Right lobe of liver (tissue), 6 donors: ENCODE measurements at regions not wholly inside any gene's neighbourhood (a gene's known extent, or its start where the extent isn't known, plus 50 kb on each side); places are given as distances from the start of the nearest gene placed in this dataset.
A peak's percentile ranks its signal among the peaks of the same experiment; 100 is the strongest.

Experiments
- ATAC-seq, 4 donors: fragments of 200-7000 bp; cut with Tn5 transposase; one replicate each; pipeline ENCODE4 v1.9.1; 2020; ENCODE audit warnings: mild to moderate bottlenecking in 4 of 4, moderate library complexity in 4 of 4
- DNase-seq, 3 donors: peaks; one replicate each; pipeline ENCODE4 v3.0.0-alpha.2; 2020
- H3K27ac ChIP-seq, 3 donors: fragments of 200-600 bp; one replicate each; pipeline ENCODE4 v1.8.0; 2022
- H3K27me3 ChIP-seq, 2 donors: fragments of 200-600 bp; one replicate each; pipeline ENCODE4 v1.8.0; 2022
- H3K36me3 ChIP-seq, 4 donors: fragments of 200-600 bp; sonication (generic) in 1 of 4; one replicate each; pipeline versions ENCODE4 v1.5.1 to v1.8.0; 2017 to 2022; ENCODE audit warnings: control low read depth in 1 of 4
- H3K4me1 ChIP-seq, 4 donors: fragments of 200-600 bp; sonication (generic) in 1 of 4; one replicate each; pipeline versions ENCODE4 v1.5.1 to v1.8.0; 2017 to 2022; ENCODE audit warnings: control low read depth in 1 of 4
- H3K4me3 ChIP-seq, 3 donors: fragments of 200-600 bp; one replicate each; pipeline ENCODE4 v1.8.0; 2022
- H3K9me3 ChIP-seq, 4 donors: fragments of 200-600 bp; sonication (generic) in 1 of 4; one replicate each; pipeline versions ENCODE4 v1.5.1 to v1.8.0; 2017 to 2022; ENCODE audit warnings: control low read depth in 1 of 4
- POLR2A ChIP-seq: fragments of 450-650 bp; IDR thresholded peaks from one replicate; pipeline ENCODE4 v1.6.1; 2017; ENCODE audit warnings: antibody characterized with exemption, mild to moderate bottlenecking
- WGBS: methylation state at CpG from one replicate; pipeline ENCODE4 v1.1.6; 2018; ENCODE audit warnings: low coverage, low lambda C conversion rate; ENCODE audit not compliant: insufficient coverage; ENCODE audit errors: missing lambda C conversion rate; 5-methylcytosine and 5-hydroxymethylcytosine counted together
- intact Hi-C, 2 donors: fragments of 100-400 bp; cut with DNase I; formaldehyde crosslinking; loops; one replicate each; pipeline versions ENCODE4 v1.11.2 to v1.14.1; 2022
- TF ChIP-seq, protein P1 (sequence below), 4 donors: fragments of 200-600 bp in 3 of 4; fragments of 450-650 bp in 1 of 4; IDR thresholded peaks; one replicate each; pipeline versions ENCODE4 v1.5.1 to v1.8.0; 2016 to 2022; ENCODE audit warnings: antibody characterized with exemption in 4 of 4, mild to moderate bottlenecking in 2 of 4
- donor health status: DM: no; HTN: yes; CAD: no.
- donor health status: DM: no; HTN: no; CAD: no.
- donor health status: DM: no; HTN: no; CAD: no.
- donor health status: DM: no; HTN: yes; CAD: no.
- donor health status: DM: no; HTN: yes; CAD: no.

DNA sequence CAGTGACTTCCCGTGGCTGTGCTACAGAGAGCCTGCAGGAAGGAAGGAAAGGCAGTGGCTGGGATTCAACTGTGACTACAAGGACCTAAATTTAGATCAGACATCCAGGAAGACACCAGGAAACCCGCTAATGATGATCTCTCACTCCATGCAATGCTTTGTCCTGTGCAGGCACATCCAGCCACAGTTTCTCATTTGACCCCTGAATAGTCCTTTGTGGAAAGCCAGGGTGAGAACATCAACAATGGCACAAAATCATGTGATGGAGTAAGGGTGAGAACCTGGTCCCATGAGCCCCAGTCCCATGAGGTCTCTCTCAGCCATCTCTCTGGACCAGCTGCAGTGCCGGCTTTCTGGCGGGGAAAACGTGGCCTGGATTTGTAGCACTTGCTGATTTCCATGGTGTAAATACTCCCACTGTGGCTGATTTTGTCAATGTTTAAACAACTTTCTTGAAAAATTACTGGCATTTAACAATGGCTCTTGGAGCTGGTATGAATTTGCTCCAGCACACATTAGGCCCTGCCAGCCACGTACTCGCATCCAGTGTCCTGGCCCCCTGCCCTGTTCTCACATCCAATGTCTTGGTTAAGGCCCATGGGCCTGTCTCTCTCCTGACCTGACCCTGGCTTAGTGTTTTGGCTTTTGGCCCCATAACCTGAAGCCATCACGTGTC lies 159.0 kb upstream of the HAAO start:
- ATAC-seq, result peak; percentile 36 to 66 (median 56)
- no peak for TF ChIP-seq POLR2A
- TF ChIP-seq, protein P1, sequence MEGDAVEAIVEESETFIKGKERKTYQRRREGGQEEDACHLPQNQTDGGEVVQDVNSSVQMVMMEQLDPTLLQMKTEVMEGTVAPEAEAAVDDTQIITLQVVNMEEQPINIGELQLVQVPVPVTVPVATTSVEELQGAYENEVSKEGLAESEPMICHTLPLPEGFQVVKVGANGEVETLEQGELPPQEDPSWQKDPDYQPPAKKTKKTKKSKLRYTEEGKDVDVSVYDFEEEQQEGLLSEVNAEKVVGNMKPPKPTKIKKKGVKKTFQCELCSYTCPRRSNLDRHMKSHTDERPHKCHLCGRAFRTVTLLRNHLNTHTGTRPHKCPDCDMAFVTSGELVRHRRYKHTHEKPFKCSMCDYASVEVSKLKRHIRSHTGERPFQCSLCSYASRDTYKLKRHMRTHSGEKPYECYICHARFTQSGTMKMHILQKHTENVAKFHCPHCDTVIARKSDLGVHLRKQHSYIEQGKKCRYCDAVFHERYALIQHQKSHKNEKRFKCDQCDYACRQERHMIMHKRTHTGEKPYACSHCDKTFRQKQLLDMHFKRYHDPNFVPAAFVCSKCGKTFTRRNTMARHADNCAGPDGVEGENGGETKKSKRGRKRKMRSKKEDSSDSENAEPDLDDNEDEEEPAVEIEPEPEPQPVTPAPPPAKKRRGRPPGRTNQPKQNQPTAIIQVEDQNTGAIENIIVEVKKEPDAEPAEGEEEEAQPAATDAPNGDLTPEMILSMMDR (IDR thresholded peaks at IDR 0.05), result no peak

DNA sequence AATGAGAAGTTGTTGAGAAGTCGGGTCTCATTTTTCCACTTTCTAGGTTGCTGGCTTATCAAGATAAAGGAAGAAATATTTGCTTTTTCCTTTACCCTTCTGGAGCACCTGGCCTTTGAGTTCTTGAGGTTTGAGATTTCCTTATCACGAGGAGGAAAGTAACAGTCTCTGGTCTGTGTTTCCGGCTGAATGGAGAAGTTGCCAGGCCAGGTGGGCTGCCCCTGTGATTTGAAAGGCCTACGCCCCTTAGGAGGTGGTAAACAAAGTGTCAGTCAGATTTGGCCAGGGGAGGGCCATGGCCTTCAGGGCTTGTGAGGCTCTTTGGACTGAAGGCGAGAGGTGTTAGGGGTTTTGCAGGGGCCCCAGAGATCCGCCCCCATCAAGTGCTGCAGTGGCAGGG lies 156.7 kb upstream of the HAAO start:
- no peak for ATAC-seq
- Histone ChIP-seq H3K36me3 (no peaks in the 10 kb centered on the region), H3K27me3 (no peaks in the 10 kb centered on the region), H3K27ac (no peak overlapping the region), H3K9me3 (no peaks in the 10 kb centered on the region), H3K4me1 (peaks cover 0 to 11% (median 2%) of the 10 kb centered on the region in 4 donors), H3K4me3 (no peak overlapping the region)
- WGBS, result 44% methylated on average over 3 of the region's 6 CpGs
- TF ChIP-seq, protein P1 (IDR thresholded peaks at IDR 0.05), result no peak
- no peak for DNase-seq
- intact Hi-C loops, result loop anchor here (10.0 kb wide), 2 partner anchors 94 to 286 kb away; no protein-coding TSS in a partner anchor

More for the DNA sequence above, 159.0 kb upstream of the HAAO start:
- H3K4me1 ChIP-seq, result peaks cover 0 to 22% (median 7%) of the 10 kb centered on the region in 4 donors
- H3K36me3 ChIP-seq, result no peaks in the 10 kb centered on the region
- H3K27ac ChIP-seq, result peak overlapping the region; percentile 6 to 51 (median 18)
- 76% methylated on average over 5 of the region's 8 CpGs for WGBS
- no peak overlapping the region for H3K4me3 ChIP-seq
- no peaks in the 10 kb centered on the region for H3K9me3 ChIP-seq
- intact Hi-C loops, result no loop called here
- DNase-seq, result peak in 1 of 3 donors; percentile 81
- H3K27me3 ChIP-seq, result no peaks in the 10 kb centered on the region

DNA sequence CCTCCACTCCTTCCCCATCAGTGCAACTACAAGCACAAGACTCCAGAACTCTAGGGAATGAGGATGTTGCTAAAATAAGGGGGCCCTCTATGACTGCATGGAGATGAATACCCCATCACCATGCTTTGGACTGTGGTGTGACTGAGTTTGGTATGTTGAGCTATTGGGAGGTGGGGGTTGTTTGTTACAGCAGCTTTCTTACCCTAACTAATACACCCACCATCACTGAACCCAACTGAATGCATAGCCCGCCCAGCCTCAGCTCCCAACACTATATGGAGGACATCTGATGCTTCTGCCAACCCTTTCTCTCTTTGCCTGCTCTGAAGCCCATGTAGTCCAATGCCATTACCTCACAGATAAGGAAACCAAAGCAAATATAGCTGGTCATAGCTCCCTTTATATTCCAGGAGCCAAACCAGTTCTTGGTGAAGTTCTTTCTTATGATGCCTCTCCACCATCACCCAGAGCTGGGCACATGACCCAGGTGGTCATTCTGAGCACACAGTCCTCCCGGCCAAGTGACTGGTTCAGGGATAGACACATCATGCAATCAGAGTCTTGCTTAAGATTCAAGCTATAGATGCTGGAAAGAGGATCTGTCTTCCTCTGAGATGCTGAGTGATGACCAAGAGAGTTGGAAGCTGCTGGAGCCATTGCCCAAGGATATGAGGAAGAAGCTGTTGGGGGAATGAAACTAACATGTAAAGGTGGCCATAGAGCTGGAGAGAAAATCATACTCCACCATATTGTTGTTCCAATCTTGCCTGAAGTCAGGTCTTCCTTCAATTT lies 155.6 kb upstream of the HAAO start:
- Histone ChIP-seq H3K4me1 (peaks cover 0 to 8% (median 0%) of the 10 kb centered on the region in 4 donors), H3K36me3 (no peaks in the 10 kb centered on the region), H3K9me3 (no peaks in the 10 kb centered on the region), H3K27me3 (no peaks in the 10 kb centered on the region), H3K27ac (no peak overlapping the region), H3K4me3 (no peak overlapping the region)
- intact Hi-C loops, result loop anchor here (10.0 kb wide), 2 partner anchors 93 to 287 kb away; no protein-coding TSS in a partner anchor
- TF ChIP-seq POLR2A, result no peak
- TF ChIP-seq, protein P1 (IDR thresholded peaks at IDR 0.05), result no peak
- 88% methylated on average over 1 of the region's 2 CpGs for WGBS
- no peak for ATAC-seq
- no peak for DNase-seq

DNA sequence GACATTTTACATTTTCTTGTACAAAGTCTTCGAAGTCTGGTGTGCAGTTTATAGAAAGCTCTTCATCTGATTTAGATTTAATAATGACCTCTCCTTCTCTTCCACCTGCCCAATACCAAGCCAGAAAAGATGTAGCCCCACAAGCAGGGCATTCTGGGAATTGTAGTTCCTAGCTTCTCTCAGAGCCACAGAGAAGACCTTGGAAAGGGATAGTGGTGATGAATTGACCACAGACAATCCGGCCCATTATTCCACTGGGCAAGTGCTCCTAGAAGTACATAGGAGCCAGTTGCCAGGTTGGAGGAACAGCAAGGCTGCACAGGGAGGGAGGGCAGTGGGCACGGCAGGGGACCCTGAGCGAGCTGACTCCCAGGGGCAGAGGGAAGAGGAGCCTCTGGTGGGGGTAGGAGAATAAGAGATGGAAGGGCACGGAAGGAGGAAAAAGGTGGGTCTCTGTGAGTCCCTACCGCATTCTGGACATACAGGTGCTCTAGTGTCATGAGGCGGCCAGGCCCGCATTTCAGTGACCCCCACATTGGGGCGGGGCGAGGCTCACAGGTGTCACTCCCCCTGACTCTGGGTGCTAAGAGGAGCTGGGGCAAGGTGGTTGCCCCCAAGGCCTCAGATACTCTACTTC lies 152.5 kb upstream of the HAAO start:
- TF ChIP-seq POLR2A, result no peak
- TF ChIP-seq, protein P1 (IDR thresholded peaks at IDR 0.05), result no peak
- peaks cover 0 to 20% (median 6%) of the 10 kb centered on the region in 4 donors for H3K4me1 ChIP-seq
- 80% methylated on average over 4 of the region's 10 CpGs for WGBS
- H3K36me3 ChIP-seq, result no peaks in the 10 kb centered on the region
- peak in 1 of 3 donors; percentile 41 for DNase-seq
- H3K9me3 ChIP-seq, result no peaks in the 10 kb centered on the region
- no peak for ATAC-seq
- intact Hi-C loops, result loop anchor here (10.0 kb wide), 2 partner anchors 90 to 290 kb away; no protein-coding TSS in a partner anchor
- H3K27ac ChIP-seq, result no peak overlapping the region
- no peak overlapping the region for H3K4me3 ChIP-seq
- H3K27me3 ChIP-seq, result no peaks in the 10 kb centered on the region
